Muscle layer of colon (tissue), 2 donors: ENCODE measurements at regions not wholly inside any gene's neighbourhood (a gene's known extent, or its start where the extent isn't known, plus 50 kb on each side); places are given as distances from the start of the nearest gene placed in this dataset.

Experiments
- H3K27ac ChIP-seq: one replicate; pipeline ENCODE4 v1.7.0; 2013; ENCODE audit warnings: low read depth, mild to moderate bottlenecking, low read length, moderate library complexity
- H3K27me3 ChIP-seq, 2 donors: one replicate each; pipeline ENCODE4 v1.7.0; 2013; ENCODE audit warnings: low read length in 2 of 2, mild to moderate bottlenecking in 2 of 2; ENCODE audit not compliant: insufficient read depth in 2 of 2, control insufficient read depth in 1 of 2
- H3K36me3 ChIP-seq: one replicate; pipeline ENCODE4 v1.7.0; 2013; ENCODE audit warnings: mild to moderate bottlenecking, low read length; ENCODE audit not compliant: insufficient read depth
- H3K4me1 ChIP-seq: one replicate; pipeline ENCODE4 v1.7.0; 2013; ENCODE audit warnings: mild to moderate bottlenecking, low read length; ENCODE audit not compliant: insufficient read depth
- H3K4me3 ChIP-seq, 2 donors: one replicate each; pipeline ENCODE4 v1.7.0; 2013; ENCODE audit warnings: low read length in 2 of 2, low read depth in 1 of 2, mild to moderate bottlenecking in 1 of 2, moderate library complexity in 1 of 2
- H3K9ac ChIP-seq: one replicate; pipeline ENCODE4 v1.7.0; 2013; ENCODE audit warnings: low read length
- H3K9me3 ChIP-seq: one replicate; pipeline ENCODE4 v1.7.0; 2013; ENCODE audit warnings: mild to moderate bottlenecking, low read length
- donor health status: abdominal sarcoma.
- donor health status: Adenocarcinoma of cecum.

DNA sequence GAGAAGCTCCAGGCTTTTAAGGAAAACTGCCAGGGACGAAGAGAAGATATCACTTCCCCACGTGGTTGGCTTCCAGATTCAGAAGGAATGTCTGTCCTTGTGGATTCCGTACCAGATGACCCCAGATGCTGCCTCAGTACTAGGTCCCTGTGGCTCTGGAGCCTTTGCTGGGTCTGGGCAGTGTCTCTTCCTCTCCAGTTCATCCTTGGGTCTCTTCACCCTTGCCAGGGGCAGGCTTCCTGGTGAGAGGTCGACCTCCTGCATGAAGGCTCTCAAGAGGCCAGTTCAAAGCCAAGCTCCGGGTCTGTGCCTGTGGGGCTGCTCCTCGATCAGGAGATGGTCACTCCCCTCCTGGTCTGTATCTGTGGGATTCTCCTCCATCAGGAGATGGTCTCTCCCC, 74.7 kb upstream of the B3GAT1 start:
- H3K27ac ChIP-seq, result no peak overlapping the region
- no peak overlapping the region for H3K4me3 ChIP-seq
- no peaks in the 10 kb centered on the region for H3K36me3 ChIP-seq

GRCh38 chr11:134486106-134486505, 74.1 kb upstream of the B3GAT1 start:
- Histone ChIP-seq H3K4me1 (no peaks in the 10 kb centered on the region), H3K4me3 (no peak overlapping the region), H3K36me3 (no peaks in the 10 kb centered on the region), H3K9ac (no peak overlapping the region), H3K27me3 (no peaks in the 10 kb centered on the region), H3K9me3 (no peaks in the 10 kb centered on the region), H3K27ac (no peak overlapping the region)

More for the DNA sequence above, 74.7 kb upstream of the B3GAT1 start:
- H3K9me3 ChIP-seq, result no peaks in the 10 kb centered on the region
- H3K9ac ChIP-seq, result no peak overlapping the region
- H3K27me3 ChIP-seq, result no peaks in the 10 kb centered on the region
- H3K4me1 ChIP-seq, result no peaks in the 10 kb centered on the region

GRCh38 chr11:134485316-134485715, 73.3 kb upstream of the B3GAT1 start:
- no peaks in the 10 kb centered on the region for H3K4me1 ChIP-seq
- no peak overlapping the region for H3K4me3 ChIP-seq
- H3K36me3 ChIP-seq, result no peaks in the 10 kb centered on the region
- no peaks in the 10 kb centered on the region for H3K27me3 ChIP-seq
- H3K27ac ChIP-seq, result no peak overlapping the region
- H3K9ac ChIP-seq, result no peak overlapping the region
- H3K9me3 ChIP-seq, result no peaks in the 10 kb centered on the region

DNA sequence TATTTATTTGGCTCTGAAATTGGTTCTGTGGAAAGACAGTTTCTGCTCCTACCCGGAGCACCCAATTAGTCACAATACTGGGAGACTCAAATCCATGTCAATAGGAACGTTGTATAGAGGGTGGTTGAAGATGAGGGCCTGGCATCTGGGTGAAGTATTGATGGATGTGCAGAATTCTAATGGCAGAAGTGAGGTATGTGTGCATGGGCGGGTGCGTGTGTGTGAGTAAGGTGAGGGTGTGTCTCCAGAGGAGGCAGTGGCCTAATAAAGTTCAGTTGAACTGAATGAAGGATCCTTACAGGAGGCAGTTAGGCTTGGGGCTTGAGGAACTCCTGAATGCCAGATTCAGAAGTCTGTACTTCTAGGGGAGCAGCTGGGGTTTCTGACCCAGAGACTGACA, 71.8 kb upstream of the B3GAT1 start:
- H3K4me3 ChIP-seq, result no peak overlapping the region
- no peak overlapping the region for H3K9ac ChIP-seq
- no peak overlapping the region for H3K27ac ChIP-seq
- no peaks in the 10 kb centered on the region for H3K27me3 ChIP-seq
- no peaks in the 10 kb centered on the region for H3K36me3 ChIP-seq
- H3K4me1 ChIP-seq, result no peaks in the 10 kb centered on the region
- H3K9me3 ChIP-seq, result no peaks in the 10 kb centered on the region

GRCh38 chr11:134483291-134483690, 71.2 kb upstream of the B3GAT1 start:
- Histone ChIP-seq H3K4me3 (no peak overlapping the region), H3K27ac (no peak overlapping the region), H3K9ac (no peak overlapping the region), H3K9me3 (no peaks in the 10 kb centered on the region), H3K4me1 (no peaks in the 10 kb centered on the region), H3K36me3 (no peaks in the 10 kb centered on the region), H3K27me3 (no peaks in the 10 kb centered on the region)

GRCh38 chr11:134482865-134483264, 70.8 kb upstream of the B3GAT1 start:
- Histone ChIP-seq H3K9ac (no peak overlapping the region), H3K9me3 (no peaks in the 10 kb centered on the region), H3K27ac (no peak overlapping the region), H3K27me3 (no peaks in the 10 kb centered on the region), H3K36me3 (no peaks in the 10 kb centered on the region), H3K4me1 (no peaks in the 10 kb centered on the region), H3K4me3 (no peak overlapping the region)

DNA sequence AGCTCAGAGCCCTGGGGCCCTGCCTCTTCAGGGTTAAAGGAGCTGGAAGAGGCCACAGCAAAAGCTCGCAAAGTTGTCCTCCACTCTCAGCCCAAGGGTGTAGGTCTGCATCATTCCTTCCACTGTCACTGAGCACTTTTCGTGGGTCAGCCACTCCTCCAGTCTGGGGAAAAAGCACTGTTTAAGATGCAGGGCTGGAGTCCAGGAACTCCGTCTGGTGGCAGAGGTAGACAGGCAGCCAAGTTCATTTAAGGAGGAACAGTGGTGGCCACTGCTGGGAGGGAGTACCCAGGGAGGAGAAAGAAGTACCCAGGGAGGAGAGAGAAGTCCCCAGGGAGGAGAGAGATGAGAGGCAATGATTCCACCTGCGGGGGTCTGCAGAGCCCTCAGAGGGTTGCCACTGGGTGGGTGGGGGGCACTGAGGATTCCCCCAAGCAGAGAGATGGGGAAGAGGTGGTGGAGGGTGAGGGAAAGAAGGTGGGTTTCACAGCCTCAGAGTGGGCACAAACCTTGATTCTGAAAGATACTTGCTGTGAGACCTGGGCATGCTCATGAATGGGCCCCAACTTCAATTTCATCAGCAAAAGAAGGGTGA, 70.0 kb upstream of the B3GAT1 start:
- Histone ChIP-seq H3K36me3 (no peaks in the 10 kb centered on the region), H3K9me3 (no peaks in the 10 kb centered on the region), H3K27me3 (no peaks in the 10 kb centered on the region), H3K4me3 (no peak overlapping the region), H3K9ac (no peak overlapping the region), H3K4me1 (no peaks in the 10 kb centered on the region), H3K27ac (no peak overlapping the region)

GRCh38 chr11:134481135-134481534, 69.1 kb upstream of the B3GAT1 start:
- H3K27ac ChIP-seq, result no peak overlapping the region
- peaks cover 0 to 6% of the 10 kb centered on the region in 2 donors for H3K27me3 ChIP-seq
- no peak overlapping the region for H3K4me3 ChIP-seq
- H3K9me3 ChIP-seq, result no peaks in the 10 kb centered on the region
- H3K4me1 ChIP-seq, result no peaks in the 10 kb centered on the region
- H3K36me3 ChIP-seq, result no peaks in the 10 kb centered on the region
- H3K9ac ChIP-seq, result no peak overlapping the region

GRCh38 chr11:134480136-134480712, 68.2 kb upstream of the B3GAT1 start:
- Histone ChIP-seq H3K9me3 (no peaks in the 10 kb centered on the region), H3K27ac (no peak overlapping the region), H3K9ac (no peak overlapping the region), H3K4me1 (no peaks in the 10 kb centered on the region), H3K27me3 (peaks cover 0 to 9% of the 10 kb centered on the region in 2 donors), H3K4me3 (no peak overlapping the region), H3K36me3 (no peaks in the 10 kb centered on the region)

GRCh38 chr11:134479206-134480135, 67.4 kb upstream of the B3GAT1 start:
- no peaks in the 10 kb centered on the region for H3K36me3 ChIP-seq
- no peaks in the 10 kb centered on the region for H3K4me1 ChIP-seq
- peaks cover 0 to 9% of the 10 kb centered on the region in 2 donors for H3K27me3 ChIP-seq

GRCh38 chr11:134478611-134479010, 66.6 kb upstream of the B3GAT1 start:
- H3K9ac ChIP-seq, result no peak overlapping the region
- peaks cover 0 to 9% of the 10 kb centered on the region in 2 donors for H3K27me3 ChIP-seq
- no peaks in the 10 kb centered on the region for H3K4me1 ChIP-seq
- H3K27ac ChIP-seq, result no peak overlapping the region
- H3K9me3 ChIP-seq, result no peaks in the 10 kb centered on the region
- H3K36me3 ChIP-seq, result no peaks in the 10 kb centered on the region
- no peak overlapping the region for H3K4me3 ChIP-seq

More at GRCh38 chr11:134479206-134480135, 67.4 kb upstream of the B3GAT1 start:
- no peak overlapping the region for H3K9ac ChIP-seq
- H3K9me3 ChIP-seq, result no peaks in the 10 kb centered on the region
- no peak overlapping the region for H3K4me3 ChIP-seq
- H3K27ac ChIP-seq, result no peak overlapping the region
